GM19455 (cell line): ENCODE measurements at regions not wholly inside any gene's neighbourhood (a gene's known extent, or its start where the extent isn't known, plus 50 kb on each side); places are given as distances from the start of the nearest gene placed in this dataset.

Experiments
- ATAC-seq: cut with Tn5 transposase; IDR thresholded peaks from one replicate; pipeline ENCODE4 v1.9.1; 2021; ENCODE audit not compliant: unreplicated experiment

DNA sequence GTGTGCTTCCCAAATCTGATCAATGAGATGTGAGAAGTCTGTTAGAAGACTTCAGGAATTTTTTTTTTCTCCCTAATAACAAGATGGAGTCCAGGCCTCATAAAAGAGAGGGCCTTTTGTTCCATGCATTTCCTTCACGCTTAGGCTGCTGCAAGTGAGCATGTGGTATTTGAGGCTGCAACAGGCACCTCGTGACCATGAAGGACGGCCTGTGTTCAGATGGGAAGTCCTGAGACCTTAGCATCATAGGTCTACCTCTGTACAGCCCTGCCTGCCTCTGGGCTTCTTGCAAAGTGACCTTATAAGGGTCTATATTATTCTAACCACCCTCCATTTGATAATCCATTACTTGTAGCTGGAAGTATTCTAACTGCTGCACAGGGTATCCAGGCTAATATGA is 86.6 kb downstream of the BOD1 start:
- no peak for ATAC-seq

- ATAC-seq: no peak
These were observed 88.8 kb downstream of the BOD1 start for GRCh38 chr5:173527671-173528070.

DNA sequence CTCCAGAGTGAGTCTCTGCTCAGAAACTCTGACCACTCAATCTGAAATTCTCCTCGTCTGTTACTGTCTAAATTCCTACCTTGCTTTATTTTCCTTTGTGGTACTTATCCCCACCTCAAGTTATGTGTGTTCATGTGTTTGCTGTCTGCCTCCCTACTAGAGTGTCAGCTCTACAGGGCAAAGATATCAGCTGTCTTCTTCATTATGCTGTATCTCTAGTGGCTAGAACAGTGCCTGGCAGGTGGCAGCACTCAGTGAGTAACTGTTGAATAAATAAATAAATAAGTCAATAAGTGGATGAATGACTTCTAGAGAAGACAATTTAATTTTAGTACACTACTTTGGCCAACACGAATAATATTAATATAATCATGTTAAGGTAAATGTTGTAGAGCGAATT is 92.3 kb downstream of the BOD1 start:
- ATAC-seq: no peak

- no peak for ATAC-seq
These were observed 93.1 kb downstream of the BOD1 start for GRCh38 chr5:173523388-173523787.

GRCh38 chr5:173522518-173522917 is 93.9 kb downstream of the BOD1 start:
- ATAC-seq: no peak

DNA sequence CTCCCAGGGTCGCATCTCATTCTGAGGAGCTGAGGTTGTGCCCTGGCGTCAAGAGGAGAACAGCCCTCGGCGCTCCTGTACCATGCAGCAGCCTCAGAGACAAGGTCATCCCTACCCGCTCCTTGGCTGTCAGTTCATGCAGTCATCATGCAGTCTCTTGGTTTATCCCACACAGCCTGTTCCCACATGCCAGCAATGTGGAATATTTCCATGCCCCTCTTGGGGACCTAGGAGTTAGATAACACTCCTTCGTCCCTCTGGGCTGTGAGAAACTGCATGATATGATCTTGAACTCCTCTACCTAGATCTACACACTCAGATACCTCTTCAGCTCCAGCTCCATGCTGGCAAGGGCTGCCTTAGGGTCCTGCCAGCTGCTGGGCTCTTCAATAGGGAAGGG is 97.6 kb downstream of the BOD1 start:
- no peak for ATAC-seq

GRCh38 chr5:173517648-173518047 is 98.8 kb downstream of the BOD1 start:
- ATAC-seq: no peak

DNA sequence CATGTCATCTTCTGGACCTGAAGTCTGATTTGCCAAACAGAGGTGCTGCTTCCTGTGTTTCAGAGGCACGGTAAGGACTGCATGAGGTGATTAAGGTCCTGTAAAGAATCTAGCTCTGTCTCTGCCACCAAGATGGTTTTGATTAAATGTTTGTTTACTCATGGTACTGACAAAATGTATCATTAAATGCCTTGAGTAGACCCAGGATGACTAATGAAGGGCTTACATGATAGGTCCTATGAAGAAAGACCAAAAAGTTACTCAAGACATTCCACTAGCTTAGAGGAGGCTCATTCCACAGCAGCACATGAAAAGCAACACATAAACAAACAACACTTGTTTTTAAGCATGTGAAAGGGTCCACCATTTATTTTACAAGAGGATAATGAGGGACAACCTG is 100.9 kb downstream of the BOD1 start:
- ATAC-seq: no peak

DNA sequence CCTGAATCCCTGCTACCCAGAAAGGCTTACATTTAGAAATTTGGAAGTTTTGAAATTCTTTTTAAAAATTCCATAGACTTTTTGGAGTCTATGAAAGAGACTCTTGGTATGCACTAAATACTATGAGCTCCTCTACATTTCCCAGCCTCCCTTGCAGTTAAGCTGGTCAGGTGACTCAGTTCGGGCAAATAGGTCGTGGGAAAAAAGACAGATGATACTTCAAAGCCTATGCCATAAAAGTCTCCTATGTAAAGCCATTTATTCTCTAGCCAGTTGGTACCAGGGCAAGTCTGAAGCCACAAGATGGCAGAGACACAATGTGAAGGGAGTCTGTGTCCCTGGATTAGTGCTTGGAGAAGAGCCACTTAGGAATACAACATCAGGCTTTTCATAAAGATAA is 101.8 kb downstream of the BOD1 start:
- no peak for ATAC-seq

- ATAC-seq: no peak
These were observed 102.9 kb downstream of the BOD1 start for GRCh38 chr5:173513521-173513991.

DNA sequence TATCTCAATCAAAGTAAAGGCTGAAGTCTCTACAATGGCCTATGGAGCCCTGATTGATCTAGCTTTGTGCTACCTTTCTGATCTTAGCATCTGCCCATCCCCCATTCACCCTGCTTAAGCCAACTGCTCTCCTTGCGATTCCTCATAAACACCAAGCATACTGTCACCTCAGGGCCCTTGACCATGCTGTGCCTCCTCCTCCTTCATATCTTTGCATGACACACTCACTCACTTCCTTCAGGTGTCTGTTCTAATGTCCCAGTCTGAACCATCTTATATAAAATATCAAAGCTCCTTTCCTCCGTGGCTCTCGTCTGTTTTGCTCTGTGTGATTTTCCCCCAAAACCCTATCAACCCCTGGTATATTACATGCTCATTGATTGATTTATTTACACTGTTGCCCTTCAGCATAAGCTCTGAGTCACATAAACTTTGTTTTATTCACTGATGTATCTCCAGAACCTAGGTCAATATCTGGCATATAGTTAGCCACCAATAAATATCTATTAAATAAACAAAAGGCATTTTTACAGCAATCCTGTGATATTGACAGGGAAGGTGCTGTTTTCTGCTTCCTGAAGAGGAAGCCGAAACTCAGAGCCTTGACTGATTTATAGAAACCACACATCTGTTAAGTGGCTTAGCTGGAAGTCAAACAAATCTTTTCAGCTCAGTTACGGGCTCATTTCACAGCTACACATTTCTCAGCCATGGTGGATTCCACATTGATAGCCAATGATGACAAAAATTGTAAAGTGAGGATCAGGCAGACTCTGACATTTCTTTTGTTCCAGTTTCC is 103.6 kb downstream of the BOD1 start:
- no peak for ATAC-seq

DNA sequence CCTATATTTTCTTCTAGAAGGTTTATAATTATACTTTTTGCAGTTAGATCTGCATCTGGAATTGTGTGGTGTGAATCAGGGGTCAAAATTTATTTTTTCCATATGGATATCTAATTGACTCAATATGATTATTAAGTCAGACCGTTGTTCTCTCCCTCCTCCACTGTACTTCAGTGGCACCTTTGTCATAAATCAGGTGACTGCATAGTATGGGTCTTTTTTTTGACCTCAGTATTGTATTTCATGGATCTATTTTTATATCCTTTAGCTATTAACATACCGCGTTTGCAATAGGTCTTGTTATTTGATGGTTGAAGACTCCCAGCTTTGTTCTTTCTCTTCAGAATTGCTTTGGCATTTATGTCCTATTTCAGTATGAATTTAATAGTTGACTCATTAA is 107.4 kb downstream of the BOD1 start:
- no peak for ATAC-seq

GRCh38 chr5:173507171-173507570 is 109.3 kb downstream of the BOD1 start:
- ATAC-seq: no peak

GRCh38 chr5:173505634-173506033 is 110.8 kb downstream of the BOD1 start:
- no peak for ATAC-seq

GRCh38 chr5:173501922-173502321 is 114.5 kb downstream of the BOD1 start:
- no peak for ATAC-seq

GRCh38 chr5:173501271-173501670 is 115.2 kb downstream of the BOD1 start:
- ATAC-seq: no peak

- no peak for ATAC-seq
These were observed 116.3 kb downstream of the BOD1 start for GRCh38 chr5:173500213-173500560.

DNA sequence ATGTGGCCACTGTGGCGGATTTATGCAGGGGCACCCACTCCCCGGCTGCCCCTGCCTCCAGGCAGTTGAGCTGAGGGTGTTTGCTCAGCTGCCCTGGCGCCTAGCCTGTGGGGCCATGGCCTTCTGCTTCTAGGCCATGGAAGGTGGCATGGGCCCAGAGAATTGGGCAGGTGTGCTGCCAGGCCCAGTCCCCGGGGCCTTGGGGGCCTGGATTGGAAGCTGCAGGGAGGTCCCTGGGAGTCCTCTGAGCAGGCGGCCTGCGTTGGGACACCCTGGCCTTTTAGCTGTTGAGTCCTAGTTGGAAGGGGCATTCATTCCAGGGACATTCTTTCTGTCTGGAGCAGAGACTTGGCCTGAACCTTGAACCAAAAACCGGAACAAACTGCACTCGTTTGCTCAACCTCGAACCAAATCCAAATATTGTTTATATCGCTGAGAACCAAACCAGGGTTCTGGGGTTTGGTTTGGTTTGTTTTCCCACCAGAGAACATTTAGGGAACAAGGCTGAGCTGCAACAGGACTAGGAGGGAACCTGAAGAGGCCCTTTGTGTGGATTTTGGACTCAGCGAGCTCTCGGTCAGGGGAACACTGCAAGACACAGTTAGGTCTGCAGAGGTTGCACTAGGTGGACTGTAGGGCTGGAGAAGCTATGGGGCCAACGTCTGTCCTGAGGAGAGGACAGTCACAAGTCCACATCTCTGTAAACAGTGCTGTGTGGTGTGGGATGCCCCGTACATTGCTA is 116.8 kb downstream of the BOD1 start:
- ATAC-seq: no peak

- no peak for ATAC-seq
These were observed 117.5 kb downstream of the BOD1 start for GRCh38 chr5:173498739-173499470.

GRCh38 chr5:173498286-173498685 is 118.2 kb downstream of the BOD1 start:
- no peak for ATAC-seq

GRCh38 chr5:173497685-173498084 is 118.8 kb downstream of the BOD1 start:
- ATAC-seq: no peak

DNA sequence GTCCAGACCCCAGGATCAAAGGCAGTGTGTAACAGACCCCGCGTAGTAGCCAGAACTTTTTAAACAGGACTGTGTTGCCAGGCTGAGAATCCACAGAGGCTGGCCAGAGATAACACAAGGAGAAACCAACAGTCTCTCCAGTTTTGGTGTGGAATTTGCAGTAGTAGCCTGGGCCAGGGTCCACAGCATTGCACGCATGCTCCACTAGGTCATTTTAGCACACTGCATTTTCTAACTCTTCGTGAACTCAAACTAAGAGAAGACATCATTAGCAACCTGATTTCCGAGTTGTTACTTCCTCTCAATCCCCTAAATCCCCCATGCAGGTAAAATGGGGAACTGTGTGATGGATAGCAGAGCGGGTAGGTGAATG is 119.6 kb downstream of the BOD1 start:
- no peak for ATAC-seq
